GM19455 (cell line): ENCODE measurements at regions not wholly inside any gene's neighbourhood (a gene's known extent, or its start where the extent isn't known, plus 50 kb on each side); places are given as distances from the start of the nearest gene placed in this dataset.
"Not testable (repeated sequence)": the region's sequence is repeated elsewhere in the genome, so short reads cannot be mapped to it uniquely, and the experiment has no call there.

Experiments used
- ATAC-seq: cut with Tn5 transposase; IDR thresholded peaks from one replicate; pipeline ENCODE4 v1.9.1; 2021; ENCODE audit not compliant: unreplicated experiment

DNA sequence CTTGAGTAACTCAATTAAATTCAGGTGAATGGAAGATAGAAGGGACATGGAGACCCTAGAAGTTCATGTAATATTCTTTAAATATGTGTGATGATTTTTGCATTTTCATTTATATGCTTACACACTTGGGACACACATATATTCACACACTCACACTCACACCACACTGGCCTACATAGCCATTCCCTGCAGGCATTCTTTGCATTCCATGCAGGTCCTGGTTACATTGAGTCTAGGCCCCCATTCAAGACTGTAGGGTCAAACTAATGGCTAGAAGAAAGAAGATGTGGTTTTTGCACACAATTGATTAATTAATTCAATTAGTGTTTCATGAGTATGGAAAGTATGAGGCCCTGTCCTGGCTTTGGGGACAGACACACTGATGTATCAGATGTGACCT is 249.4 kb downstream of the HNMT start:
- no peak for ATAC-seq

DNA sequence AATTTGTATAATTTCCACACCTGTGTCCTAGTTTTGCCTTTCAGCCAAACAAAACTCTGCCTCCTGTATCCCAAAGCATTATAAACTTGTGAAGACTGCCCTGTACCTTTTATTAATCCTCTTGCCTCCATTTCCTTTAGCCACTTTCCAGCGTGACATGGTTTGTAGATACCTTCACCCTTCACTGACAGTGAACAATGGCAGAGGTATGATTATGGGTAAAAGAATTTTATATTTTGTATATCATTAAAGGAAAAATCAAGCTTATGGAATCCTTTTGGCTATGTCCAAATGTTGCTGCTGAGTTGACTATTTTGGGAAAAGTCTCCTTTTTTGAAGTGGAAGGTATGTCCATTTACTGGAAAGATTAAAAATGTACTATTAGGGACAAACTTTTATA is 251.7 kb downstream of the HNMT start:
- no peak for ATAC-seq

DNA sequence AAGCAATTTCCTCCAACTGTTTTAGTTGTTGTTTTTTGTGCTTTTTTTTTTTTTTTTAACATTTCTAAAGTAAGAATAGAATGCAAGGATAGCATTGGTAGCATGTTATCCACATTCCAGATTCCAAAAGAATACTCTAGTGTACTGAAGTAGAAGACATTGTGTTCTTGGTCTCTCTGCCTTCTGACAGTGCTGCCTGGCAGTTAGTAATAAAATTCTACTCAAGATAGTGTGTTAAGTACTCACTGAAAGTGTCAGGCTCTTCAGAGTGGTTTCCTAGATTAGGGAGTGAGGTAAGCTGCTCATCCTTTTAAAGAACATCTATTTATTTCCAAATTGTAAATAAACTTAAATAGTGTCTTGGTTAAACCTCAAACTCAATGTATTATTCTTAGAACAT is 253.7 kb downstream of the HNMT start:
- no peak for ATAC-seq

DNA sequence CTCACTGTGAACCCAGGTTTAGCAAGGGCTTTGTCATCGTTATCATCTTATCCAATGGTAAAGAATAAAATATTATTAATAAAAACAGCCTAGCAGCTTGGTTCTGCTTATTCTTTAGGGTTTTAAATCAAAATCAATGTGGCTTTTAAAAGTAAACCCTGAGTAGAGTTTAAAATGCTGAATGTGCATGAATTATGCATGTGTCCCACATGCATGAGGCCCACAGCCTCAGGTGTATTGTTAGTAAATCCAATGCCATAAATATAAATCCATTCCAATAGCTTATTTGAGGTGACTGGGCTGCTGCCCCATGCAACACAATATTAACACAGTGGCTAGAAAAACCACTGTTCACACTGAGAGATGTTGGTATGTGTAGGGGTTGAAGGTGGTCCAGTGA is 254.1 kb downstream of the HNMT start:
- ATAC-seq: no peak

DNA sequence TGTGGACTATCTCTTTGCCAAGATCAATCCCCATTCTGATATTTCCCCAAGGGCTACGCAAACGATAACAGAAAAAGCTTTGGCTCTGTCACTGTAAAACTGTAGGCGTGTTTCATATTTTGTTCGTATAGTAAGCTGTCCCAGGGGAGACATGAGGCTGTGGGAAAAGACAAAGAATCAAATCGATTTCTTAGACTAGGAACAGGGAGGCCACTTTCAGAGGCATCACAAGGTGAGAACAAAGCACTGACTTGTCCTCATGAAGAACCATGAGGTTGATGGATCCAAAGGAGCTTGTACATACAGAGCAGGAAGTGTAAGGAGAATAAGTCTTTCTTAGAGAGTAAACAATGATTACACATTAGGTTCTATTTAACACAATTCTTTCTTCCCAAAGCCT is 255.7 kb downstream of the HNMT start:
- ATAC-seq: no peak

DNA sequence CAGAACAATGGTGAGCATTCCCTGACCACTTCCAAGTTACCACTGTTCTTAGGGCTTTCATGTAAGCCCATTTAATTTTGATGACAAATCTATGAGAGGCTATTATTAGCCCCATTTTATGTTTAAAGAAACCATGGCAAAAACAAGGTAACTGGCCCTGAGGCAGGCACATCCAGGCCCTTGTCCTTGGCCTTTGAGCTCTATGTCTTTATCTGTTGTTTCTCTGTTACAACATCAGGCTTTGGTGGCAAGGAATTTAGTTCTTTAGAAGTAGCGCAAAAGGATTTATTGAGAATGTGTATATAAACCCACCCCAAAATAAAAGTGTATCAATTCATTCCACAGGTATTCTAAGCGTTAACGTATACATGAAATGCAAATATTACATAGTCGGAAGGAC is 257.1 kb downstream of the HNMT start:
- ATAC-seq: no peak

DNA sequence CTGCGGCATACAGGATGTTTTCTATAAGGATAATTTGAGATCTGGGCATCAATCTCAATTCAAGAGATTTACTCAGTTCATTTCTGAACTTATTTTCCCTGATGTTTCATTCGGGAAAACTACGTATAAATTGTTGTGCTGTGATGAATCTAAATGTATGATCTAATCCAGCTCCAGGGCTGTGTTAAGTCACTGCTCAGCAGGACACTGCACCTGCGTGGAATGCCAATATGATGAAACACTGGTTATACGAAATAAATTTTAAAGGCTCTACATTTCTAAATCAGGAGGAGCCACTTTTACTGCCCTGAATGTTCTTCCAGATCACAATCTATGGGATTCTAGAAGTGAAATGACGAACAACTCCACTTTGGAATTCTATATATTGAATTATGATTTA is 259.0 kb downstream of the HNMT start:
- no peak for ATAC-seq

DNA sequence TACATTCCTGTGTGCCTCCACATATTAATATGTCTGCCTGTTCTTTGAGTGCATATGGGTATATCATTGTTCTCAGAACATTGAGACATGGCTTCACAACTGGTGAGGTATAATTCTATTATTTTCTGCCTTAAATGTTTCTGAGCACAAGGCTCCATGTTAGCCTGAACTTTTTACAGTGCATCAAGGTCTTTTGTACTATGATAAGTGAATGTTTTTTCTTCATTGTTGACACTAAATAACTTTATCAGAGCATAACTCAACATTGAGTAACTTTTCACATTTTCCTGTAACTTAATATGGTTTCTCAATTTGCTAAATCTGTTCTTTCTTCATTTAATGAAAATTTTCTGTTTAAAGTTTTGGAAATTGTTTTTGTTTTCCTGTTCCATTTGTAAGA is 262.9 kb downstream of the HNMT start:
- ATAC-seq: no peak

DNA sequence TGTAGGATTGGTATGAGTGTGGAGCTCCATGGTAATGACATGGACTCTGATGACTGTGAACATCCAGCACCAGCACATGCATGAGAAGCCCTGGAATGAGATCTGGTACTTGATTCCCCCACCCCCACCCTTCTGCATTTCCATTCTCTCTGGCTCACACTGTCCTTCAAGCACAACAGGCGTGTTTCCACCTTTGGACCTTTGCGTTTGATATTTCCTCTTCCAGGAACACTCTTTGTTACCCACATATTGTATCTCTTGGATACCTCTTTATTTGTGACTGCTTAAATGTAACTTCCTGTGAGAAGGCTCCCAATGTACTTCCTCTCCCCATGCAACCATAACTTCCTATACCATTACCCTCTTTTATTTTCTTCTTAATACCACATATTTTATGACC is 263.8 kb downstream of the HNMT start:
- no peak for ATAC-seq

DNA sequence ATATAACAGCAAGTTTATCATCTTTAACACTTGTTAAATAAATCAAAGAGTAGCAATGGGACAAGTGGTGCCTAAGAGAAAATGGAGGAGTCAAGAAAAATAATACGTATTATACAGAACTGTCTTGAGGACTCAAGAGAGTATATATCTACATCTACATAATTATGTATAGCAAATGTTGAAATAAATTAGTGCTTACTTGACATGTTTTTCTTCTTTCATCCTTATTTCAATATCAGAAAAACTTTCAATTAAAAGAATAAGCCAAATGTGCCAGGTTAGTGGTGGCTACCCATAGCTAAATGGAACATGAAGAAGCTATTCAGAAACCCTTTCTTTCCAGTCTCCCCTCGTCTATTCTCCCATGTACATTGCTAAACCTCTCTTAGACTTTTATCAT is 267.3 kb upstream of the SPOPL start:
- ATAC-seq: no peak

DNA sequence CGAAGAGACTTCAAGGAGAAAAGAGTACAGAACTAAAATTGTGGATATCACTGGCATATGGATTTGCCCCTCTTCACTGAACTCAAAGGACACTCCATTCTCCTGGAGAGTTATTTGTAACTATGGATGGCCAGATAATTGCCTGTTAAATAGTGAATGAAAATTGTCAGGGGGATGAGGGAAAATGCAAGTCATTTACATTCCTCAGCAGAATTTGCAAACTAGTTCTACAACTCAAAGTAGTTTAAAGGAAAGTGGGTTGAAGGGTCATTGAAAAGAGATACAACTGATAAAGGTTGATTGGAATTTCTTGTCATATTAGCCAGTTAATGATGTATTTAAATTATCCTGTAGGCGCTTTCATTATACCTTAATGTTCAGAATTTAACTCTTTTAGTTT is 266.5 kb upstream of the SPOPL start:
- no peak for ATAC-seq

DNA sequence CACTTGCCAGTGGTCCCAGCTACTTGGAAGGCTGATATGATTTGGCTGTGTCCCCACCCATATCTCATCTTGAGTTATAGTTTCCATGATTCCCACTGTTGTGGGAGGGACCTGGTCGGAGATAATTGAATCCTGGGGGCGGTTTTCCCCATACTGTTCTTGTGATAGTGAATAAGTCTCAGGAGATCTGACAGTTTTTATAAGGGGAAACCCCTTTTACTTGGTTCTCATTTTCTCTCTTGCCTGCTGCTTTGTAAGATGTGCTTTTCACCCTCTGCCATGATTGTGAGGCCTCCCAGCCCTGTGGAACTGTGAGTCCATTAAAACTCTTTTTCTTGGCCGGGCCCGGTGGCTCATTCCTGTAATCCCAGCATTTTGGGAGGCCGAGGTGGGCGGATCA is 265.4 kb upstream of the SPOPL start:
- no peak for ATAC-seq

DNA sequence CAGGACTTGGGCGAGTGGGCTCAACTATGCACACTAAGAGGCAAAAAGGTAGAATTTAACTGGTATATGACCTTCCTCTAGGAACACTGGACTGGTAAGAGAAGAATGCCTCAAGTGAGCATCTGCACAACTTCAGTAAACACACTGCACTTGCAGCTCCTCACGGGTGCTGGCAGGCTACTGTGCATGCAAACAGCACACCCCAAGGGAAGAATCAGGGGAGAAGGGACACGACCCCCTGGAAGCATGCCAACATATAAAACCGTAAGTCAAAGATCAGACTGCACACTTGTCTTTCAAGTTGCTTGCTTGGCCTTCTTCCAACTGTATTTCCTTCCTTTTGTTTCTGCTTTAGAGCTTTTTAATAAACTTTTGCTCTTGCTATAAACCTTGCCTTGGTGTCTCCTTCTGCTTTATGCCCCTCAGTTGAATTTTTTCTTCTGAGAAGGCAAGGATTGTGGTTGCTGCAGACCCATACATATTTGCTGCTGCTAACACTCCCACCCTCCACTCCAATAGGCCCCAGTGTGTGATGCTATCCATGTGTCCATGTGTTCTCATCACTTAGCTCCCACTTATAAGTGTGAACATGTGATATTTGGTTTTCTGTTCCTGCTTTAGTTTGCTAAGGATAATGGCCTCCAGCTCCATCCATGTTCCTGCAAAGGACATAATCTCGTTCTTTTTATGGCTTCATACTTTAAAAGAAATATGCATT is 263.7 kb upstream of the SPOPL start:
- ATAC-seq: no peak

DNA sequence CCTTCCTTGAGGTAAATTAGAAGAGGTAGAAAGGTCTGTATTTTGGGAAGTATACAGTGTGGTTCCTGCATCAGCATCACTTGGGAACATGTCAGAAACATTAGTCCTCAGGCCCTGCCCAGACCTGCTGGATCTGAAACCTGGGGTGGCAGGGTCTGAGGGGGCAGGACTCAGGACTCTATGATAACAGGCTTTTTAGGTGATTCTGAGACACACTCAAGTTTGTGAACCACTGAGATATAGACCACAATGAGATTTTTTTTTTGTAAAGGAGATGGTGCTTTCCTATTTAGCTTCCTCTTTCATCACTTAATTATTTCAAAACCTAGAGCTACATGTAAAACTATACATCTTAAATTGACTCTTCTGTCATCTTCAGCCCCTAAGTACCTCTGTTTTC is 262.7 kb upstream of the SPOPL start:
- ATAC-seq: no peak

DNA sequence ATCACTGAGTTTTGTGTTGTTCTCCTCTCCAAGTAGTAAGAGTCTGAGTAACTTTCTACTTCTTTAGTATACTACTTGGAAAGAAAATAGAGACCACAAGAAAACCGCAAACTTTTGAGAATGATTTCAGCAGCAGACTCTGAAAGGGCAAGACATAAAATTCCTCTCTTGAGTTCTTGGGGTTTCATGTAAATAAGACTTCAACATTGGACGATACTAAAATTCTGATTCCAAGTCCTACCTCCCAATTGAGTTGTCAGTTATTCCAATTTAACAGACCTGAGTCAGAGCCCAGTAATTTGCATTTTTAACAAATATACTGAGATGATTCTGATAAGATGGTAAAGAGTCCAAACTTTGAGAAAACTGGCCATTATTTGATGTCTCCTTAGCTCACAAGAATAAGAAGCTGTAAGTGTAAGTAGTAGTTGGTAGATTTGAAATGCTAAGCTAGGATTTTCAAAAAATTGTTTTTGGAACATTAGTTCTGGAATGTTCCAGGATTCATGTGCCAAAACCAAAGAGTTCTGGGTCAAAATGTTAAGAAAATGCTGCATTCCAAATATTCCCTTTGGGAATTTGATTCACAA is 261.6 kb upstream of the SPOPL start:
- no peak for ATAC-seq

DNA sequence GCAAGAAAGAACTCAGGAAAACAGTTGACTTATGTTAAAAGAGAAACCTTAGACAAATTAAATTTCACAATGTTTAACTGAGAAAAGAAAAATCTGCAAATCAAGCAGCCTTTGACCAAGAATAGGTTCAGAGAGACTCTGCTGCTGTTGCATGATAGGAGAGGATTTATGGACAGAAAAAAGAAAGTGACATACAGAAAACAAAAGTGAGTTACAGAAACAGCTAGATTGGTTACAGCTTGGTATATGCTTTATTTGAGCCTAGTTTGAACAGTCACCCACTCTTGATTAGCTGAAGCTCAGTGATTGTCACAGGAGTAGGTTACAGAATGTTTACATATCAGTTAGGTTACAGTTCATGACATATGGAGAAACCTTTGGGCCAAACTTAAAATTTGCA is 258.2 kb upstream of the SPOPL start:
- ATAC-seq: no peak

DNA sequence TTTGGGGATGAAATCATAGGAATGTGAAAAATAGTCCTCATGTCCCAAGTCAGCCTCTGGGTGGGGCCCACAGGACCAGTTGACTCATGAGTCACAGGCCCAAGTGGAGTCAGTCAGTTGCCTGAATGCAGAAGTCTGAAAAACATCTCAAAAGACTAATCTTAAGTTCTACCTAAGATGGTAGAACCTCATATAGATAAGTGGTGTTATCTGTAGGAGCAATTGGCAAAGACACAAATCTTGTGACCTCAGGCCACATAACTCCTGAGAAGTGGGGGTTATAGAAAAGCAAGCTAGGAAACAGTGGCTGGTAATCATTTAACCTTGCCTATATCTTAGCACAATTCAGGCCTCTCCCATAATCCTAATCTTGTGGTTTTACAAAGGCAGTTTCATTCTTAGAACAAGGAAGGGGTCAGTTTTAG is 257.1 kb upstream of the SPOPL start:
- ATAC-seq: no peak

DNA sequence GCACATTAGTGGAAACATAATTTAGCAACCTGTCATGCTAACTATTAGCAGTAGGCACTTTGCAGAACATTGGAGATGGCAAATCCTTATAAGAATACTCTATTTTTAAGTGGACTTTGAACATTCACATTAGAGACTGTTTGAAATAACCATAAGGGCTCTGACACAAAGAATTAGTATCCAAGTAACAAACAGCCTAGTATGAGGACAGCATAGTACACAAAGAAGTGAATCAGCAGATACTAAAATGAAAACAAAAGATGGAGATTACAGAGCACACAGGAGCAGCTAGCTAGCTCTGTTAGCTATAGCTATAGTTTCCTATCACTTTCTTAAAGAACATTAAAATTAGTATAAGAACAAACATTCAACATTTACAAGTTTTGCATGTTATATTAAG is 256.3 kb upstream of the SPOPL start:
- ATAC-seq: no peak

DNA sequence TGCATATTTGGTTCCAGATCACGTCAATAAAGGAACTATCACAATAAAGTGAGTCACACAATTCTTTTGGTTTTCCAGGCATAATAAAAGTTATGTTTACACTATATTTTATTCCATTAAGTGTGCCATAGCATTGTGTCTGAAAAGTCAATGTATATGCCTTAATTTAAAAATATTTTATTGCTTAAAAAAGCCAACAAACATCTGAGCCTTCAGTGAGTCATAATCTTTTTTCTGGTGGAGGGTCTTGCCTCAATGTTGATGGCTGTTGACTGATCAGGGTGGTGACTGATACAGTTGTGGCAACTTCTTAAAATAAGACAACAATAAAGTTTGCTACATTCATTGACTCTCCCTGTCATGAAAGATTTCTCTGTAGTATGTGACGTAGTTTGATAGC is 254.3 kb upstream of the SPOPL start:
- ATAC-seq: no peak

DNA sequence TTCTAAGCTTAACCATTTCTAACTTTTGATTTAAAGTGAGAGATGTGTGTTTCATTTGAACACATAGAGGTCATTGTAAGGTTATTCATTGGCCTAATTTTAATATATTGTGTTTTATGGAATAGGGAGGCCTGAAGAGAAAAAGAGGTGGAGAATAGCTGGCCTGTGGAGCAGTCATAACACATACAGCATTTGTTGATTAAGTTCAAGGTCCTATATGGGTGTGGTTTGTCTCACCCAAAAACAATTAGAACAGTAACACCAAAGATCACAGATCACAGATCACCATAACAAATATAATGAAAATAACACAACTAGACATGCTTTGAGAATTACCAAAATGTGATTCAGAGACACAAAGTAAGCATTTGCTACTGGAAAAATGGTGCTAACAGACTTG is 252.4 kb upstream of the SPOPL start:
- ATAC-seq: no peak

DNA sequence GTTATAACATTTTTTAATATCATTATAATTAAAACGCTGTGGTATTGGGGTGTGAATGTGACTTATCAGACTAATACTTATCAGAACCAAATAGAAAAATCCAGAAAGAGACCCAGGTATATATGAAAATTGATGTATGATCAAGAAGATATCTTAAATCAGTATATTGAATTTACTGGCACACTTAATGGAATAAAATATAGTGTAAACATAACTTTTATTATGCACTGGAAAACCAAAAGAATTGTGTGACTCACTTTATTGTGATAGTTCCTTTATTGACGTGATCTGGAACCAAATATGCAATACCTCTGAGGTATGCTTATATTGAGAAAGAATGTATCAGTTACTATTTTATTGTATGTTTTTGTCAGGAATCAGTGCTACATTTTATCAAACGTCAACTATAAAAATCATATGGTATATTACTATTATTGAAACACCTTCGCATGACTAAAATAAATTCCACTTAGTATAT is 250.7 kb upstream of the SPOPL start:
- not testable (repeated sequence) for ATAC-seq

DNA sequence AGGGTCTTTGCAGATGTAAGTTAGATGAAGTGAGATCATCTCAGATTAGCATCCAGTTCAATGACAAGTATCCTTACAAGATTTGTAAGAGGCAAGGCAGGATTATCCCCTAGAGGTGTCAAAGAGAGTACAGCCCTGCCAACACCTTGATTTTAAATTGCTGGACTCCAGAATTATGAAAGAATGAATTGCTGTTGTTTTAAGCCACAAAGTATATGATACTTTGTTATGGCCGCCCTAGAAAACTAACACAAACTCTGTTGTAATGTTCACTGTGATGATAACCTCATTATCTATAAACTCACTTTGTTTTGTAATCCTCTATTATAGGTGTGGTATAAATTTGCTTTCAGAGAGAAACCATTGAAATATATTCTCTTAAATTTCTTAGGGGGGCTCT is 249.0 kb upstream of the SPOPL start:
- no peak for ATAC-seq

DNA sequence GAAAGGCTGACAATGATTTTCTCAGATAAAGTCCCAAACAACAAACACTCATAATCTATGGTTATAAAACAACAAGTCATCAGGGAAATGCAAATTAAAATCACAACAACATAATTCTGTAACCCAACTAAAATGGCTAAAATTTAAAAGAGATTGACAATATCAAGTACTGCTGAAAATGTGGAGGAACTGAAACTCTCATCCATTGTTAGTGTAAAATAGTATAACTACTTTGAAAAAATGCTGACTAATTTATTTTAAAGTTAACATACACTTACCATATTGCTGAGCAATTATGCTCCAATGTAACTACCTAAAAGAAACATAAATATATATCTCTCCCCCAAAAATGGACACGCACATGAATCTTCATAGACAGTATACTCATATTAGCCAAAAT is 245.9 kb upstream of the SPOPL start:
- ATAC-seq: no peak
